ENCODE measurements at regions not wholly inside any gene's neighbourhood (a gene's known extent, or its start where the extent isn't known, plus 50 kb on each side); places are given as distances from the start of the nearest gene placed in this dataset.

DNA sequence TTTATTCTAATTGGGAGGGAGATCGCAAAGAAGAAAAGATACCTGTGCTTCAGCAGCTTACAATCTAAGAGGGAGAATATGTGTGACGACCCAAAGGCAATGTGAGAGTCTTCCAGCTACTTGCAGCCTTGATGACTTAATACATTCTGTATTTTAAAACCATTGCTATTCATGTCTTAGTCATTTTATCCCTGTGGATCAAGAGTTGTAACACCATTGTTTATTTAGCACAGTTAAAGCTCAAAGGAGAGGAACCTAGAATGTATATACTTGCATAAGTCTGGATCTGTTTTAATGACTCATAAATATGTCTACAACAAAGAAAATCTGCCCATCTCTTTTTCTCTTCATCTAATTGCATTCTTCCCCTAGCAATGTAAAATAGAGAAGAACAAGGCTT, 117.9 kb upstream of the DLX6 start:
- Histone ChIP-seq H3K9me3 (ENCODE audit: severe bottlenecking) (no peaks in the 10 kb centered on the region), H3K27me3 (ENCODE audit: insufficient read depth, low read depth, severe bottlenecking) (no peaks in the 10 kb centered on the region), H3K27ac (no peak overlapping the region), H3K4me3 (ENCODE audit: low read depth, low read length) (no peak overlapping the region), H3K36me3 (no peaks in the 10 kb centered on the region)
- DNase-seq = no peak
- TF ChIP-seq, protein P1, sequence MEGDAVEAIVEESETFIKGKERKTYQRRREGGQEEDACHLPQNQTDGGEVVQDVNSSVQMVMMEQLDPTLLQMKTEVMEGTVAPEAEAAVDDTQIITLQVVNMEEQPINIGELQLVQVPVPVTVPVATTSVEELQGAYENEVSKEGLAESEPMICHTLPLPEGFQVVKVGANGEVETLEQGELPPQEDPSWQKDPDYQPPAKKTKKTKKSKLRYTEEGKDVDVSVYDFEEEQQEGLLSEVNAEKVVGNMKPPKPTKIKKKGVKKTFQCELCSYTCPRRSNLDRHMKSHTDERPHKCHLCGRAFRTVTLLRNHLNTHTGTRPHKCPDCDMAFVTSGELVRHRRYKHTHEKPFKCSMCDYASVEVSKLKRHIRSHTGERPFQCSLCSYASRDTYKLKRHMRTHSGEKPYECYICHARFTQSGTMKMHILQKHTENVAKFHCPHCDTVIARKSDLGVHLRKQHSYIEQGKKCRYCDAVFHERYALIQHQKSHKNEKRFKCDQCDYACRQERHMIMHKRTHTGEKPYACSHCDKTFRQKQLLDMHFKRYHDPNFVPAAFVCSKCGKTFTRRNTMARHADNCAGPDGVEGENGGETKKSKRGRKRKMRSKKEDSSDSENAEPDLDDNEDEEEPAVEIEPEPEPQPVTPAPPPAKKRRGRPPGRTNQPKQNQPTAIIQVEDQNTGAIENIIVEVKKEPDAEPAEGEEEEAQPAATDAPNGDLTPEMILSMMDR (IDR thresholded peaks at IDR 0.05; ENCODE audit: low read depth, low read length) = no peak

DNA sequence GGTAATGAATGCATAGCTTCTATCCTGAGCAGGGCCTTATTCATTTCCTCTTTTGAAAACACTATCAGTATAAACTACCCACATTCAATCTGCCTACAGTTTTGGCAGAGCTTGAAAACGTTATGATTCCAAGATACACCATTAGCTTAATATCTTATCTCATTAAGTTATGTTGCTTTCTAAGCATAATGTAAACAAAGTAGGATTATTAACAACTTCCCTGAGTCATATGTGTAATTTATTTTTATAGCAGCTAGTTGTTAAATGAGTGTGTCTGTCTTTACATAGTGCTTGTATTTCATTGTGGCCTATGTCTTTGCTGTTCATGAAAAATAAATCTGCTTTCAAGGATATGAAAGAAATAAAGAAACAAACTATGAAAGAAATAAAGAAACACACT, 106.2 kb upstream of the DLX6 start:
- Histone ChIP-seq H3K9me3 (ENCODE audit: severe bottlenecking) (no peaks in the 10 kb centered on the region), H3K27ac (no peak overlapping the region), H3K27me3 (ENCODE audit: insufficient read depth, low read depth, severe bottlenecking) (no peaks in the 10 kb centered on the region), H3K36me3 (no peaks in the 10 kb centered on the region), H3K4me3 (ENCODE audit: low read depth, low read length) (no peak overlapping the region)
- TF ChIP-seq, protein P1 (IDR thresholded peaks at IDR 0.05; ENCODE audit: low read depth, low read length) = no peak
- no peak for DNase-seq

DNA sequence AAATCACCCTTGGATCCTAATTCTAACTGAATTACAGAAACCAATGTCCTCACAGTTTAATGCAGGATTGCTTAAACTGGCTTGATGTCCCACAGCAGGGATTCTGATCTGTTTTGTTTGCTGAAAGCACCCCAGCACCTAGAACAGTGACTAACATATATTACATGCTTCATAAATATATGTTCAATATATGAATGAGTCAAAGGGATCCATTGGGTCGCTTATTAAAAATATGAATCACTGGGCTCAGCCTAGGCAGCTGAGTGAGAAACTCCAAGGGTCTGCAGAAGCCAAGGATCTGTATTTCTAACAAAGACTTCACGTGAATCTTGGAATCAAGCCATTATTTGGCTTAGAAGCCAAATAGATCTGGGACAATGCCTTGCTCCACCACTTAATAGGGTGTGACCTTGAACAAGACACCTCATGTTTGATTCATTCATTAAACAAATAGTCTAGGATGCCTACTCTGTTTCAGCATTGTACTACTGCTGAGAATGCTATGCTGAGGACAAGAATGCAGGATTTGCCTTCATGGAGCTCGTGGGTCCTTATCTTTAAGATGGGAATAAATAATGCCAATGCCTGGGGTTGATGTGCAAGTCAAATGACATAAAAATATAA, 103.4 kb upstream of the DLX6 start:
- DNase-seq = no peak
- no peak overlapping the region for H3K4me3 ChIP-seq (ENCODE audit: low read depth, low read length)

DNA sequence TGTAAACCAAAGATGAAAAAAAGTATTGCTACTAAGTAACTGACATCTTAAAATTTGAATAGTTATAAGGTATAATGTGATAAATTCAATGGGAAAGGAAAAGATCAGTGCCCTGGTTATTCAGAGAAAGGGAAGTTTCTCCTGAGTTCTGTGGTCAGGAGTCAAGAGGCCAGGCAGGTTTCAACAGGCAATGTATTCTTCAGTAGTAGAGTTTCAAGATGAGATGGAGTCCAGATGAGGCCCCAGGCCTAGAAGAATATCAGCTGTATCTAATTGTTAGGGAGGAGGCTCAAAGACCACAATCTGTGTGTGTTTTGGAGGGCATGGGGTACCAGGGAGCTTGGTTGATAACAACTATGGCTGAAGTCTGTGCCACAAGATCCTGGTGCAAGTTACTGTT, 101.4 kb upstream of the DLX6 start:
- Histone ChIP-seq H3K27ac (no peak overlapping the region), H3K9me3 (ENCODE audit: severe bottlenecking) (no peaks in the 10 kb centered on the region), H3K4me3 (ENCODE audit: low read depth, low read length) (no peak overlapping the region)

More for the DNA sequence above, 103.4 kb upstream of the DLX6 start:
- H3K36me3 ChIP-seq = no peaks in the 10 kb centered on the region
- no peaks in the 10 kb centered on the region for H3K9me3 ChIP-seq (ENCODE audit: severe bottlenecking)
- TF ChIP-seq, protein P1 (IDR thresholded peaks at IDR 0.05; ENCODE audit: low read depth, low read length) = no peak
- no peaks in the 10 kb centered on the region for H3K27me3 ChIP-seq (ENCODE audit: insufficient read depth, low read depth, severe bottlenecking)
- H3K27ac ChIP-seq = no peak overlapping the region

DNA sequence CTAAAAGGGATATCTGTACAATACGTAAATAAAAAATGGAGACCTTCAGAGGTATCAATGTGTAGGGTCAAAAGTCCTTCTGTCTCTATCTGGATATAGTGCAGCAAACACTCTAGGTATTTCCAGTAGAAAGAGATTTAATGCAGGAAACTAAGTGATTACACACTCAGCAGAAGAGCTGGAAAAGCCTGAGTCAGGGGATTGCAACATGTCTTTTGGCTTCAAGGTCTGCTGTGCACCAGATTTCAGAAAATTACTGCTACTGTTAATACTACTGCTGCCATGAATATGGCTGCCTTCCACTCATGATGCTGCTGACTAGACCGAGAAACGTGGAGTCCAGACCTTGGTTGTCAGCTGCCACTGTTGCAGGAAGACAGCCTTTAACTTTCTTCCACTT, 94.9 kb upstream of the DLX6 start:
- no peaks in the 10 kb centered on the region for H3K9me3 ChIP-seq (ENCODE audit: severe bottlenecking)
- no peaks in the 10 kb centered on the region for H3K27me3 ChIP-seq (ENCODE audit: insufficient read depth, low read depth, severe bottlenecking)
- TF ChIP-seq, protein P1 (IDR thresholded peaks at IDR 0.05; ENCODE audit: low read depth, low read length) = no peak
- no peak overlapping the region for H3K4me3 ChIP-seq (ENCODE audit: low read depth, low read length)
- H3K36me3 ChIP-seq = no peaks in the 10 kb centered on the region
- DNase-seq = no peak
- H3K27ac ChIP-seq = no peak overlapping the region

More for the DNA sequence above, 101.4 kb upstream of the DLX6 start:
- DNase-seq = no peak
- H3K36me3 ChIP-seq = no peaks in the 10 kb centered on the region
- TF ChIP-seq, protein P1 (IDR thresholded peaks at IDR 0.05; ENCODE audit: low read depth, low read length) = no peak
- no peaks in the 10 kb centered on the region for H3K27me3 ChIP-seq (ENCODE audit: insufficient read depth, low read depth, severe bottlenecking)

DNA sequence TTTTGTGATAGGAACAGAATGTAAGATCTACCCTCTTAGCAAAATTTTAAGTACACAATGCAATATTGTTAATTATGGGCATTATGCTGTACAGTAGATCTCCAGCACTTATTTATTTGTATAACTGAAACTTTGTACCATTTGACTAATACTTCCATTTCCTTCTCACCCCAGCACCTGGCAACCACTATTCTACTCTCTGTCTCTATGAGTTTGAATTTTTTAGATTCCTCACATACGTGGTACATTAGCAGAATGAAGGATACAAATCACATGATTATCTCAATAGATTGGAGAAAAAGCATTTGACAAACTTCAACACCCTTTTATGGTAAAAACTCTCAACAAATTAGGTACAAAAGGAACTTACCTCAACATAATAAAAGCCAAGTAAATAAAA, 90.3 kb upstream of the DLX6 start:
- Histone ChIP-seq H3K27me3 (ENCODE audit: insufficient read depth, low read depth, severe bottlenecking) (no peaks in the 10 kb centered on the region), H3K27ac (no peak overlapping the region), H3K9me3 (ENCODE audit: severe bottlenecking) (no peaks in the 10 kb centered on the region), H3K36me3 (no peaks in the 10 kb centered on the region), H3K4me3 (ENCODE audit: low read depth, low read length) (no peak overlapping the region)
- TF ChIP-seq, protein P1 (IDR thresholded peaks at IDR 0.05; ENCODE audit: low read depth, low read length) = no peak
- DNase-seq = no peak

Data from WERI-Rb-1 (cell line).